HuH-7 (cell line): ENCODE measurements at regions not wholly inside any gene's neighbourhood (a gene's known extent, or its start where the extent isn't known, plus 50 kb on each side); places are given as distances from the start of the nearest gene placed in this dataset.
"Not testable (repeated sequence)": the region's sequence is repeated elsewhere in the genome, so short reads cannot be mapped to it uniquely, and the experiment has no call there.

ENCODE experiments used
- DNase-seq: peaks from one replicate; pipeline ENCODE4 v3.0.0; 2011; ENCODE audit warnings: low spot score

DNA sequence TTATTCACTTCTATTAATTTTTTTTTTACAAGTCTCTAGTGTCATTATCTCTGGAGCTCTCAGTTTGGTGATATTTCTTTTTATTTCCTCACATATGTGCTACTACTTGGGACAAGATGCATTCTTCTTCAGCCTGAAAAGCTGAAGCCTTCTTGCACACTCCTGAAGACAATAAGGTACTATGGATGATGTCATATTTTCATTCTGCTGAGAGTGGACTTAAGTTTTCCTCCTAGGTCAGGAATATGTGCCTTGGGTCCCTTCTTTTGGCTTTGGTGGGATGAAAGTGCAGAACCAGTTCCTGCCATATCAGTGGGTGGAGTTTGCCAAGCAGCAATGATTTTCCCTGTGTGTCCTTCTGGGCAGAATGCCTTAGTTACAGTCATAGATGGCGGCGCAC lies 188.7 kb upstream of the EYA4 start:
- DNase-seq: no peak

- no peak for DNase-seq
Observed at GRCh38 chr6:133055441-133055966, 185.7 kb upstream of the EYA4 start.

DNA sequence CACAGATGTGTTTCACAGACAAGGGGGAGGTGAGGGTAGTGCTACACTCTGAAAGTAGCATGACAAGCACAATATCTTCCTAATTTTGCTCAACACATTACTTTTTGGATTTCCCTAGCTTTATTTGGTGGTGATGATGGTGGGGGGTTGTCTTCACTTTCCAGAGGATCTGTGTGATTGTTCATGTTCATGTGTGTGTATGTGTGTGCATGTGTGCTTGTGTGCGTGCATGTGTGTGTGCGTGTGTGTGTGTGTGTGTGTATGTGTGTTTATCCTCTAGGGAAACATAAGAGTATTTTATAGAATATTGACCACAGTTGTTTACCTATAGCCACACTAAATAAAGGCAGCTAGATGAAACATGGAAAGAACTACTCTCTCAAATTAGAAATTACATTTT lies 183.8 kb upstream of the EYA4 start:
- DNase-seq: no peak

- no peak for DNase-seq
Observed at GRCh38 chr6:133062077-133062476, 179.1 kb upstream of the EYA4 start.

DNA sequence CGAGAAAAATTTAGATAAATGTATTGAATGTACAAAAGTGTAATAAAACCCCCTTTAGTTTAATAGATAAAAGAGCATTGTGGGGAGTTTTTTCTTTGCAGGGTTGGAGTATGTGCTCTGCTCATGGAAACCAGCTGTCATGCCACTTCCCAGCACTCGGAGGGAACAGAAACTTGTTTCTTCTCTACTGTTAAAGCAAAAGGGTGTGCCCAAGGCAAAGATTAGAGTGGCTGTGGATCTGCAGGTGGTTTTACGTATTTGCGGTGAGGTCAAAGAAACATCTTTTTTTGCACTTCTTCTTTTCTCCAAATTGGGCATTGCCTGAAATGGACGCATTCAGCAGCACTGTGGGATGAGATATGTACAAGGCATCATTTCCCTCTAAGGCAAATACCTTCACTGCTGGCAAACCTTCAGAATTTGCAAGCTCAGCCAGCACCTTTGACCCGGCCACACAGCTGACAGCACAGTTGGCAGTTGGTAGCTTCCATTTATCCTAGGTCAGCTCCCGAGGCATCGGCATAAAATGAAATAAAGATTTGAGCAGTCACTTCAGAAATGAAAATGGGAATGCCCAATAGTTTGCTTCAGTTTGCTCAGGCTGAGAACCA lies 178.4 kb upstream of the EYA4 start:
- no peak for DNase-seq

GRCh38 chr6:133067960-133068359 lies 173.2 kb upstream of the EYA4 start:
- no peak for DNase-seq

DNA sequence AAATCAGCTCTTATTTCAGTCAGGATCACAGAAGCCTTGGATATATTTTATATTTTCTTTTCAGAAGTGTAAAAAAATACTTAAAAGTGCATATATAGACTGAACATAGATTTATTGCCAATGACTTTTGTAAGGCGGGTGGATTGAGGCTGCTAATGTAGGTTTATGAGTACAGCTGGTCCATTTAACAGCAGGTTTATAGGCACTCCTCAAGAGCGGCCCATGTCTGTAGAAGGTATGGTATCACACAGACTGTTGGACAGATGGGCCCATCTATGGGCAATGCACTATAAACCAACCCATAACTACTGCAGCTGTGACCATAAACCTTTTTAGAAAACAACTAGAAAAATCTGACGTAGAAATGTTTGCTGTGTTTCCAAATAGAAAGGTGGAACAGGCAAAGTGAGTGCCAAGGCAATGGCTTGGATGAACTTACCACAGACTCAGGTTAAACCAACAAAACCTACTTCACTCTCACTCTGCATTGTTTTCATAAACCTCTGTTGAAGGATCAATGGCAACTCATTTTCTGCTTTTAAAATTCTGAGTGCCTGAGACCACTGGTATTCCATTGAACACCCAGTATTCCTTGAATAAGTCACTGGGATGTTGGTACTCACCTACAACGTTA lies 170.6 kb upstream of the EYA4 start:
- no peak for DNase-seq

GRCh38 chr6:133079901-133080300 lies 161.3 kb upstream of the EYA4 start:
- DNase-seq: no peak

GRCh38 chr6:133083248-133083967 lies 157.7 kb upstream of the EYA4 start:
- no peak for DNase-seq

- DNase-seq: no peak
Observed at GRCh38 chr6:133085471-133085870, 155.7 kb upstream of the EYA4 start.

DNA sequence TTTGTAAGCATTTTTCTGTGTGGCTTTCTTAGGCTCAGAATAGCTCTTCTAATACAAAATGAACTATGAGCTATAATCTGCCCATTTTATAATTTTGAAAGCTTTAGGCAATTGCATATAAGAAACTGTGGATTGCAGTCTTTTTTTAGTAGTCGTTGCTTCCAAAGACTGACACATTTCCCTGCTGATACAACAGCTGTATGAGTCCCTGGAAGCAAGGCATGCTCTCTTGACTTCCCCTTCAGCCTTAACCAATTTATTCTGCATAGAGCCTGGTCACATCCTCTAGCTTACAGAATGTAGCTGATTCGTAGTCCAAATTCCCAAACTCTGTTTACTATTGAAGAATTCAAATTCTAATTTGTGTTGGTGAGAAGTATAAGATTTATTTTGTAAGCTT lies 155.3 kb upstream of the EYA4 start:
- no peak for DNase-seq

DNA sequence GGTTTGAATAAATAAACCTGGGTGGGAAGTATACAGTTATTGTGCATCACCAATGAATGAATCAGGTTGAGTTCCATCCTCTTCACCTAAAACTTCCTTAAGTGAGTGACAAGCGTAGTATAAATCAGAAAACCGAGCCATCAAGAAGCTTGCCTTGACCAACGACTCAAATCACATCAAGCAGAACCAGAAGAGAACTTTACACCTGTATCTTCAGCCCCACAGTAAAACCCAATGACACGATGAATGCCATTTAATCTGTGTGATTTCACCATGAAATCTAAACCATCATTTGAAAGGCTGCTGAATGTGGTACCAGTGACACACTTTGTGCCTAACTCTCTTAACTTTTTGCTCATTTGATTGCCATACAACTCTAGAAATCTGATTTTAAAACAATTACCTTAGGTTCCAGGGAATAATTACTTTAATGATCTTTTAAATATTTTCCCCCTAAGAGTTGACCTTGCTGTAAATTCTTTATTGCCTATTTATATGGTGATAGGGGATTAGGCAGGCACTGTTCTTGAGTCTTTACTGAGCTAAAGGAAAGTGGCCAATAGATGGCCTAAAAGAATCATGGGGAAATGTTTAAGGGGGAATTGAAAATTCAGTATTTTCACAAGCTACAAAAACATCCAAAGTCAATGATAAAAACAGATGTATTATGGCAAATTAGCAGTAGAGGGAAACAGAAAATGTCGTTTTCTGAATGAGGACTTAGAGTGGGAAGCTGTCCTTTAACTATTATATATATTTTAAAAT lies 152.0 kb upstream of the EYA4 start:
- no peak for DNase-seq

GRCh38 chr6:133092199-133092598 lies 149.0 kb upstream of the EYA4 start:
- no peak for DNase-seq

DNA sequence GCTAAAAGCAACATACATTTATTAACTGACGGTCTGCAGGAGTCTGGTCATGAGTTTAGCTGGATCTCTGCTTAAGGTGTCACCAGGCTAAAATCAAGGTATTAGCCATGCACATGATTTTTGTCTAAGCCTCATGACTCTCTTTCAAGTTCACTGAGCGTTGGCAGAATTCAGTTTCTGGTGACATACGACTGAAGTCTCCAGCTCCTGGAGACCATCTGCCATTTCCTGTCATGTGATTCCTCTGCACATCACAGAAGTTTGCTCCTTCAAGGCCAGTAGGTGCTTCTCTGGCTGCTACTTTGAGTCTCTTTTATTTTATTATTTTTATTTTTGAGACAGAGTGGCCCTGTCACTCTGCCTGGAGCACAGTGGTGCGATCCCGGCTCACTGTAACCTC lies 148.4 kb upstream of the EYA4 start:
- DNase-seq: no peak

DNA sequence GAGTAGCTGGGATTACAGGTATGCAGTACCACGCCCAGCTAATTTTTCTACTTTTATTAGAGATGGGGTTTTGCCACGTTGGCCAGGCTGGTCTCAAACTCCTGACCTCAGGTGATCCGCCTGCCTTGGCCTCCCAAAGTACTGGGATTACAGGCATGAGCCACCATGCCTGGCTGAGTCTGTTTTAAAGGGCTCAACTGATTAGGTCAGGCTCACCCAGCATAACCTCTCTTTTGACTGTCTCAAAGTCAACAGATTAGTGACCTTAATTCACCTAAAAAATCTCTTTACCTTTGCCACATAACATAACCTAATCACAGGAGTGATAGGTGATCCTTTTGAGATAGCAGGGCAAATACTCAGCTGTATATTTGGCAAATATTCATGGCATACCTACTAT lies 147.9 kb upstream of the EYA4 start:
- not testable (repeated sequence) for DNase-seq

DNA sequence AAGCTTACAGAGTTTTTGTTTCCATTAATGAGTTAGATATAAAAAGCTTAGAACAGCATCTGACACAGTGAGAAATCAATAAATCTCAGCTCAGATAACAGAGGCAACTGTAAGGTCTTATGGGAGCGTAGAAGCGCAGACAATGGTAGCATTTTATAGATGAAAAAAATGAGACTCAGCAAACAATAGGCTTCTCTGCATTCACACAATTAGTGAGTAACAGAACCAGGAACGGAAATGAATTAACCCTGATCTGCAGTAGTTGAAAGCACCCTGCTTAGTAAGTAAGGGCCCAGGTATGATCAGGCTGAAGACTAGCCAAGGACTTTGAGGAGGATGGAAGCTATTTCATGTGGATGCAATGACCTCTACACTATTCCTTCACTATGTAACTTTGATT lies 147.2 kb upstream of the EYA4 start:
- DNase-seq: no peak

- no peak for DNase-seq
Observed at GRCh38 chr6:133097208-133097607, 143.9 kb upstream of the EYA4 start.

GRCh38 chr6:133099573-133099972 lies 141.6 kb upstream of the EYA4 start:
- peak; percentile 10 for DNase-seq

DNA sequence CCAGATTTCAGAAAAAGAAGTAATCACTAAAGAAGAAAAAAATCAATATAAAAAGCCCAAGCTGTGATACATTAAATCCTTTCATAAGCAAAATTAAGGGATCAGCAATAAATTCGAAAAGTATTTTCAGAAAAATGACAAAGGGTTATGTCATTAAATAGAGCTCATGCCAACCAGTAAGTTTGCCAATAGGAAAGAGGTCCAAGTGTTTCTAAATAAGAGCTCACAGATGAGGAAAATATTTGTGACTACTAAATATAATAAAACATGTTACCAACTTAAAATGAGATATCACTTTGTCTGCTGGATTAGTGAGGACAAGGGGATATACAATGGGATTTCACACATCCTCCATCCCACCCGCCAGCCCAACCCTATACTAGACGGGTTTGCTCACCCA lies 140.3 kb upstream of the EYA4 start:
- no peak for DNase-seq

GRCh38 chr6:133101790-133102189 lies 139.4 kb upstream of the EYA4 start:
- no peak for DNase-seq

DNA sequence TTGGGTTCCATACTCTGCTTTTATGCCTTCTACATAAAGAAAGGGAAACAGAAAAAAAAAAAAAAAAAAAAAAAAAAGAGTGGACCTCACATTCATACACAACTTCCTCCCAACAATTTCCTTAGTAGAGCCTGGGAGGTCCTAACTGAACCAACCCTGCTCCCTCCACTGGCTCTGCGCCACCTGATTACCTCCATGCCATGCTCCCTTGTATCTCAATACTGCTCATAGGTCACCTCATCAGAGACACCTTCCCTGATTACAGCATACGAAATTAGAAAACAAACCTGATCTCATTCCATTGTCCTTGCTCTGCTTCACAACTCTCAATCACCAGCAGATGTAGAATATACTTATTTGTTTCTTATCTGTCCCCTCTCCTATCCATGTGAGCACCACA lies 134.2 kb upstream of the EYA4 start:
- no peak for DNase-seq

- DNase-seq: no peak
Observed at GRCh38 chr6:133108419-133108818, 132.7 kb upstream of the EYA4 start.

GRCh38 chr6:133114973-133115372 lies 126.2 kb upstream of the EYA4 start:
- DNase-seq: no peak
